ENCODE measurements at regions not wholly inside any gene's neighbourhood (a gene's known extent, or its start where the extent isn't known, plus 50 kb on each side); places are given as distances from the start of the nearest gene placed in this dataset.

- TF ChIP-seq FOXP2 (optimal IDR thresholded peaks at IDR 0.05; ENCODE audit: borderline replicate concordance, extremely low read depth, extremely low read length, insufficient read depth) (no peak), REST (IDR thresholded peaks at IDR 0.05; ENCODE audit: insufficient read depth in 1 of 2, low read depth in 2 of 2, low read length in 2 of 2) (no peak)
Observed at GRCh38 chr1:193516755-193517388, 330.5 kb upstream of the B3GALT2 start.

GRCh38 chr1:193514397-193514796 lies 328.0 kb upstream of the B3GALT2 start:
- no peak for TF ChIP-seq POLR2AphosphoS5 (IDR thresholded peaks at IDR 0.05; ENCODE audit: low read depth, low read length)

- TF ChIP-seq POLR2AphosphoS5 (IDR thresholded peaks at IDR 0.05; ENCODE audit: low read depth, low read length) (no peak), REST (IDR thresholded peaks at IDR 0.05; ENCODE audit: insufficient read depth in 1 of 2, low read depth in 2 of 2, low read length in 2 of 2) (no peak), FOXP2 (optimal IDR thresholded peaks at IDR 0.05; ENCODE audit: borderline replicate concordance, extremely low read depth, extremely low read length, insufficient read depth) (no peak)
Observed at GRCh38 chr1:193513032-193513431, 326.6 kb upstream of the B3GALT2 start.

GRCh38 chr1:193504920-193505319 lies 318.5 kb upstream of the B3GALT2 start:
- TF ChIP-seq TAF1 (IDR thresholded peaks at IDR 0.05; ENCODE audit: borderline replicate concordance, insufficient read depth, low read length) (no peak), FOXP2 (optimal IDR thresholded peaks at IDR 0.05; ENCODE audit: borderline replicate concordance, extremely low read depth, extremely low read length, insufficient read depth) (no peak), SIN3A (IDR thresholded peaks at IDR 0.05; ENCODE audit: borderline replicate concordance, insufficient read depth, low read length) (no peak), POLR2AphosphoS5 (IDR thresholded peaks at IDR 0.05; ENCODE audit: low read depth, low read length) (no peak), REST (IDR thresholded peaks at IDR 0.05; ENCODE audit: insufficient read depth in 1 of 2, low read depth in 2 of 2, low read length in 2 of 2) (no peak)

GRCh38 chr1:193498088-193498655 lies 311.8 kb upstream of the B3GALT2 start:
- TF ChIP-seq FOXP2 (optimal IDR thresholded peaks at IDR 0.05; ENCODE audit: borderline replicate concordance, extremely low read depth, extremely low read length, insufficient read depth) (no peak), TAF1 (IDR thresholded peaks at IDR 0.05; ENCODE audit: borderline replicate concordance, insufficient read depth, low read length) (no peak), SIN3A (IDR thresholded peaks at IDR 0.05; ENCODE audit: borderline replicate concordance, insufficient read depth, low read length) (no peak)

GRCh38 chr1:193494368-193494767 lies 308.0 kb upstream of the B3GALT2 start:
- TF ChIP-seq FOXP2 (optimal IDR thresholded peaks at IDR 0.05; ENCODE audit: borderline replicate concordance, extremely low read depth, extremely low read length, insufficient read depth) (no peak), REST (IDR thresholded peaks at IDR 0.05; ENCODE audit: insufficient read depth in 1 of 2, low read depth in 2 of 2, low read length in 2 of 2) (no peak), TAF1 (IDR thresholded peaks at IDR 0.05; ENCODE audit: borderline replicate concordance, insufficient read depth, low read length) (no peak), POLR2AphosphoS5 (IDR thresholded peaks at IDR 0.05; ENCODE audit: low read depth, low read length) (no peak), SIN3A (IDR thresholded peaks at IDR 0.05; ENCODE audit: borderline replicate concordance, insufficient read depth, low read length) (no peak)
